ENCODE measurements at regions not wholly inside any gene's neighbourhood (a gene's known extent, or its start where the extent isn't known, plus 50 kb on each side); places are given as distances from the start of the nearest gene placed in this dataset.

DNA sequence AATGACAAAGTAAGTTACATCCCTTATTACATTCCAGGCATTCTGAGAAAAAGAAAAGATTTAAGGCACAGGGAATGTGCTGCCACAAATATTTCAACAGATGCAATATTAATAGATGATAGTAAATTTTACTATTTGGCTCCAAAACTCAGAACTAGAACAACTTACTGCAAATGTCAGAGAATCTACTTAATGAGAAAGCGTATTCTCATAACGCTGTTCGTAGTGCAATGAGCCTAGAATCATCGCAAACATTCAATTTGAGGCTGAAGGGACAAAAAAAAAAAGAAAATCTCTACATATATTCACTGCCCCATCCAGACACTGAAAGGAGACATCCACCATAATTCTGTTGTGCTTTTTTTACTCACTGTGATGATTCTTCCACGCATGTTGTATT lies 272.1 kb upstream of the DOK6 start:
- no peak for ATAC-seq (ENCODE audit: insufficient read depth, low read depth)
- Histone ChIP-seq H3K36me3 (ENCODE audit: insufficient read depth, low read length) (no peaks in the 10 kb centered on the region), H3K4me2 (ENCODE audit: insufficient read depth, low read length) (no peak overlapping the region), H3K4me1 (ENCODE audit: insufficient read depth, low read length) (no peaks in the 10 kb centered on the region), H3K9ac (ENCODE audit: low read depth, low read length) (no peak overlapping the region), H3K9me3 (ENCODE audit: insufficient read depth, low read length, severe bottlenecking) (no peaks in the 10 kb centered on the region), H3K79me2 (ENCODE audit: insufficient read depth, low read length) (no peaks in the 10 kb centered on the region), H3K4me3 (ENCODE audit: low read depth in 1 of 2, low read length in 2 of 2) (no peak overlapping the region), H3K27me3 (ENCODE audit: insufficient read depth, low read length, poor library complexity) (no peaks in the 10 kb centered on the region), H3K27ac (ENCODE audit: low read length) (no peak overlapping the region), H2AFZ (ENCODE audit: low read depth, low read length) (no peak overlapping the region), H4K20me1 (ENCODE audit: insufficient read depth, low read length) (no peaks in the 10 kb centered on the region)
- no peak for DNase-seq
- TF ChIP-seq, protein P1, sequence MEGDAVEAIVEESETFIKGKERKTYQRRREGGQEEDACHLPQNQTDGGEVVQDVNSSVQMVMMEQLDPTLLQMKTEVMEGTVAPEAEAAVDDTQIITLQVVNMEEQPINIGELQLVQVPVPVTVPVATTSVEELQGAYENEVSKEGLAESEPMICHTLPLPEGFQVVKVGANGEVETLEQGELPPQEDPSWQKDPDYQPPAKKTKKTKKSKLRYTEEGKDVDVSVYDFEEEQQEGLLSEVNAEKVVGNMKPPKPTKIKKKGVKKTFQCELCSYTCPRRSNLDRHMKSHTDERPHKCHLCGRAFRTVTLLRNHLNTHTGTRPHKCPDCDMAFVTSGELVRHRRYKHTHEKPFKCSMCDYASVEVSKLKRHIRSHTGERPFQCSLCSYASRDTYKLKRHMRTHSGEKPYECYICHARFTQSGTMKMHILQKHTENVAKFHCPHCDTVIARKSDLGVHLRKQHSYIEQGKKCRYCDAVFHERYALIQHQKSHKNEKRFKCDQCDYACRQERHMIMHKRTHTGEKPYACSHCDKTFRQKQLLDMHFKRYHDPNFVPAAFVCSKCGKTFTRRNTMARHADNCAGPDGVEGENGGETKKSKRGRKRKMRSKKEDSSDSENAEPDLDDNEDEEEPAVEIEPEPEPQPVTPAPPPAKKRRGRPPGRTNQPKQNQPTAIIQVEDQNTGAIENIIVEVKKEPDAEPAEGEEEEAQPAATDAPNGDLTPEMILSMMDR (IDR thresholded peaks at IDR 0.05; ENCODE audit: borderline replicate concordance, extremely low read depth, low read length, poor library complexity, severe bottlenecking): no peak
- TF ChIP-seq EZH2 (IDR thresholded peaks at IDR 0.05; ENCODE audit: borderline replicate concordance, low read depth, low read length, severe bottlenecking): no peak

DNA sequence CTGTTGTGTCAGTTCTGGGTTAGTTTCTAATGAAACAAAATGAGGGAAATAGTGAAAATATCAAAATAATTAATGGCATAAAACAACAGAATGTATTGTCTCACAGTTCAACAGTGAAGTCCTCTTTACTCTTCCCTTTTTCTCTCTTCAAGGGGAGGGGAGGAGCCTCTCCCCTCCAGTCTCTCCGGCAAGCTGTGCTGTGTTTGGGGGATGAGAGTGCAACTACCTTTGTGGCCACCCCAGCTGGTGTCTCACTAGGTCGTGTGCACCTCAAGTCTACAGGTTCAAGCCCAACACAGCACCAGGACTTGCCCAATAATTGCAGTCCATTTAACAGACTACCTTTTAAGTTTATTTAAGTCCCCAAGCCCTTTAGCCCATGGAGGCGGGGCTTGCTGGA lies 271.7 kb upstream of the DOK6 start:
- Histone ChIP-seq H3K4me2 (ENCODE audit: insufficient read depth, low read length) (no peak overlapping the region), H3K9ac (ENCODE audit: low read depth, low read length) (no peak overlapping the region), H2AFZ (ENCODE audit: low read depth, low read length) (no peak overlapping the region), H3K79me2 (ENCODE audit: insufficient read depth, low read length) (no peaks in the 10 kb centered on the region), H3K4me3 (ENCODE audit: low read depth in 1 of 2, low read length in 2 of 2) (no peak overlapping the region), H3K4me1 (ENCODE audit: insufficient read depth, low read length) (no peaks in the 10 kb centered on the region), H3K27me3 (ENCODE audit: insufficient read depth, low read length, poor library complexity) (no peaks in the 10 kb centered on the region), H3K36me3 (ENCODE audit: insufficient read depth, low read length) (no peaks in the 10 kb centered on the region), H3K9me3 (ENCODE audit: insufficient read depth, low read length, severe bottlenecking) (no peaks in the 10 kb centered on the region), H4K20me1 (ENCODE audit: insufficient read depth, low read length) (no peaks in the 10 kb centered on the region), H3K27ac (ENCODE audit: low read length) (no peak overlapping the region)
- TF ChIP-seq, protein P1 (IDR thresholded peaks at IDR 0.05; ENCODE audit: borderline replicate concordance, extremely low read depth, low read length, poor library complexity, severe bottlenecking): no peak
- no peak for TF ChIP-seq EZH2 (IDR thresholded peaks at IDR 0.05; ENCODE audit: borderline replicate concordance, low read depth, low read length, severe bottlenecking)
- DNase-seq (no peak), ATAC-seq (ENCODE audit: insufficient read depth, low read depth) (no peak)

DNA sequence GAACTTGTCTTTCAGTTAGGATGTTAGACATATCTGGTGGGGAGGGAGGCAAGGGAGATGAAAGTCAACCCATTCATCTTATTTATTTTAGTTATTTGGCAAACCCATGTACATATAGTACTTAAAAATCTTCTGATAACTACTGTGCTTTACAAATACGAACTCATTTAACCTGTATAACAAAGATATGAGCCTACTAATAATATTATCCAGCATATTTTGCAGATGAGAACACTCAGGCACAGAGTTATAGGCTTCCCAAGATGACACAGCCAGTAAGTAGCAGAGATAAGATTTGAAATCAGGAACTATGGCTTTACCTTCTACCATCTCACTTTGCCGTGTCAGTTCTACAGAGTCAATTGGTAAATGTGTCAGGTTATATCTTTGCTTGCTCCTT lies 262.6 kb upstream of the DOK6 start:
- no peak overlapping the region for H3K4me2 ChIP-seq (ENCODE audit: insufficient read depth, low read length)
- no peak for ATAC-seq (ENCODE audit: insufficient read depth, low read depth)
- DNase-seq: no peak
- H3K79me2 ChIP-seq (ENCODE audit: insufficient read depth, low read length): no peaks in the 10 kb centered on the region
- H3K4me3 ChIP-seq (ENCODE audit: low read depth in 1 of 2, low read length in 2 of 2): no peak overlapping the region
- H3K4me1 ChIP-seq (ENCODE audit: insufficient read depth, low read length): no peaks in the 10 kb centered on the region
- H2AFZ ChIP-seq (ENCODE audit: low read depth, low read length): no peak overlapping the region
- no peak overlapping the region for H3K9ac ChIP-seq (ENCODE audit: low read depth, low read length)
- no peaks in the 10 kb centered on the region for H3K27me3 ChIP-seq (ENCODE audit: insufficient read depth, low read length, poor library complexity)
- TF ChIP-seq, protein P1 (IDR thresholded peaks at IDR 0.05; ENCODE audit: borderline replicate concordance, extremely low read depth, low read length, poor library complexity, severe bottlenecking): no peak
- TF ChIP-seq EZH2 (IDR thresholded peaks at IDR 0.05; ENCODE audit: borderline replicate concordance, low read depth, low read length, severe bottlenecking): no peak
- no peaks in the 10 kb centered on the region for H3K9me3 ChIP-seq (ENCODE audit: insufficient read depth, low read length, severe bottlenecking)
- H3K36me3 ChIP-seq (ENCODE audit: insufficient read depth, low read length): no peaks in the 10 kb centered on the region
- H3K27ac ChIP-seq (ENCODE audit: low read length): no peak overlapping the region
- no peaks in the 10 kb centered on the region for H4K20me1 ChIP-seq (ENCODE audit: insufficient read depth, low read length)

DNA sequence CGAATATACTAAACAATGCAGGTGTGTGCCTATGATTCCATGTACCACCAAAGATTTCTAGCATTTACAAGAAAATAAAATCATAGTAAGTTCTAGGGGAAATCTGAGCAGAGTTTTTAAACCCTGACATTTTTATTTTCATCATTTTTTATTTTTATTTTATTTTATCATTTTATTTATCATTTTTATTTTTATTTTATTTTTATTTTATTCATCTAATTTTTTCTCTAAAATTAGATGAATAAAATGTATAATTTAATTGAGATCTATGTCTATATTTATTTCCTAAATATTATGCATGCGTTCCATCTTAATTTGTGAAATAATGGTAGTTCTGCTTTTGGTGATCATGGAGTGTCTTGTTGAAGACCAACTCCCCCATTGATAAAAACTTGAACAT lies 257.6 kb upstream of the DOK6 start:
- no peaks in the 10 kb centered on the region for H3K9me3 ChIP-seq (ENCODE audit: insufficient read depth, low read length, severe bottlenecking)
- H3K4me2 ChIP-seq (ENCODE audit: insufficient read depth, low read length): no peak overlapping the region
- ATAC-seq (ENCODE audit: insufficient read depth, low read depth) (no peak), DNase-seq (no peak)
- no peaks in the 10 kb centered on the region for H3K79me2 ChIP-seq (ENCODE audit: insufficient read depth, low read length)
- H3K9ac ChIP-seq (ENCODE audit: low read depth, low read length): no peak overlapping the region
- H3K27ac ChIP-seq (ENCODE audit: low read length): no peak overlapping the region
- TF ChIP-seq, protein P1 (IDR thresholded peaks at IDR 0.05; ENCODE audit: borderline replicate concordance, extremely low read depth, low read length, poor library complexity, severe bottlenecking): no peak
- no peak for TF ChIP-seq EZH2 (IDR thresholded peaks at IDR 0.05; ENCODE audit: borderline replicate concordance, low read depth, low read length, severe bottlenecking)
- H2AFZ ChIP-seq (ENCODE audit: low read depth, low read length): no peak overlapping the region
- H3K4me3 ChIP-seq (ENCODE audit: low read depth in 1 of 2, low read length in 2 of 2): no peak overlapping the region
- no peaks in the 10 kb centered on the region for H4K20me1 ChIP-seq (ENCODE audit: insufficient read depth, low read length)
- no peaks in the 10 kb centered on the region for H3K4me1 ChIP-seq (ENCODE audit: insufficient read depth, low read length)
- H3K27me3 ChIP-seq (ENCODE audit: insufficient read depth, low read length, poor library complexity): no peaks in the 10 kb centered on the region
- H3K36me3 ChIP-seq (ENCODE audit: insufficient read depth, low read length): no peaks in the 10 kb centered on the region
